Stomach (tissue), 4 donors: ENCODE measurements at regions not wholly inside any gene's neighbourhood (a gene's known extent, or its start where the extent isn't known, plus 50 kb on each side); places are given as distances from the start of the nearest gene placed in this dataset.
A peak's percentile ranks its signal among the peaks of the same experiment; 100 is the strongest.

ENCODE experiments used
- POLR2AphosphoS5 ChIP-seq, 3 donors: sonication (generic); formaldehyde crosslinking; IDR thresholded peaks; one replicate each; pipeline ENCODE4 v1.6.1; 2016; ENCODE audit warnings: antibody characterized with exemption in 3 of 3
- TF ChIP-seq, protein P1 (sequence below), 7 experiments: fragments of 450-650 bp in 4 of 7; fragments of 200-600 bp in 3 of 7; sonication (generic) in 3 of 7; IDR thresholded peaks; one replicate each; pipeline ENCODE4 v1.5.1; 2016 to 2019; ENCODE audit warnings: antibody characterized with exemption in 7 of 7, control low read depth in 2 of 7, mild to moderate bottlenecking in 1 of 7

GRCh38 chr9:12968093-12968492 is 193.3 kb downstream of the LURAP1L start:
- TF ChIP-seq, protein P1, sequence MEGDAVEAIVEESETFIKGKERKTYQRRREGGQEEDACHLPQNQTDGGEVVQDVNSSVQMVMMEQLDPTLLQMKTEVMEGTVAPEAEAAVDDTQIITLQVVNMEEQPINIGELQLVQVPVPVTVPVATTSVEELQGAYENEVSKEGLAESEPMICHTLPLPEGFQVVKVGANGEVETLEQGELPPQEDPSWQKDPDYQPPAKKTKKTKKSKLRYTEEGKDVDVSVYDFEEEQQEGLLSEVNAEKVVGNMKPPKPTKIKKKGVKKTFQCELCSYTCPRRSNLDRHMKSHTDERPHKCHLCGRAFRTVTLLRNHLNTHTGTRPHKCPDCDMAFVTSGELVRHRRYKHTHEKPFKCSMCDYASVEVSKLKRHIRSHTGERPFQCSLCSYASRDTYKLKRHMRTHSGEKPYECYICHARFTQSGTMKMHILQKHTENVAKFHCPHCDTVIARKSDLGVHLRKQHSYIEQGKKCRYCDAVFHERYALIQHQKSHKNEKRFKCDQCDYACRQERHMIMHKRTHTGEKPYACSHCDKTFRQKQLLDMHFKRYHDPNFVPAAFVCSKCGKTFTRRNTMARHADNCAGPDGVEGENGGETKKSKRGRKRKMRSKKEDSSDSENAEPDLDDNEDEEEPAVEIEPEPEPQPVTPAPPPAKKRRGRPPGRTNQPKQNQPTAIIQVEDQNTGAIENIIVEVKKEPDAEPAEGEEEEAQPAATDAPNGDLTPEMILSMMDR (IDR thresholded peaks at IDR 0.05) = no peak
- TF ChIP-seq POLR2AphosphoS5 (IDR thresholded peaks at IDR 0.05) = peak in 1 of 3 donors; percentile 24
